HS-5 (cell line): ENCODE measurements at regions not wholly inside any gene's neighbourhood (a gene's known extent, or its start where the extent isn't known, plus 50 kb on each side); places are given as distances from the start of the nearest gene placed in this dataset.
"Not testable (repeated sequence)": the region's sequence is repeated elsewhere in the genome, so short reads cannot be mapped to it uniquely, and the experiment has no call there.

Experiments
- DNase-seq: peaks from one replicate; pipeline ENCODE4 v3.0.0-alpha.2; 2012; ENCODE audit warnings: low read depth

- no peak for DNase-seq
Observed at GRCh38 chr13:50419331-50419865, 404.2 kb downstream of the KCNRG start.

- no peak for DNase-seq
Observed at GRCh38 chr13:50419896-50420295, 404.7 kb downstream of the KCNRG start.

- no peak for DNase-seq
Observed at GRCh38 chr13:50420718-50421472, 405.7 kb downstream of the KCNRG start.

GRCh38 chr13:50421473-50422130 is 406.4 kb downstream of the KCNRG start:
- DNase-seq: no peak

GRCh38 chr13:50422181-50423148 is 407.2 kb downstream of the KCNRG start:
- no peak for DNase-seq

GRCh38 chr13:50424993-50425392 is 409.7 kb downstream of the KCNRG start:
- no peak for DNase-seq

GRCh38 chr13:50425772-50426171 is 410.5 kb downstream of the KCNRG start:
- no peak for DNase-seq

- DNase-seq: no peak
Observed at GRCh38 chr13:50426927-50427326, 411.7 kb downstream of the KCNRG start.

- not testable (repeated sequence) for DNase-seq
Observed at GRCh38 chr13:50427511-50427910, 412.3 kb downstream of the KCNRG start.

- no peak for DNase-seq
Observed at GRCh38 chr13:50428183-50428877, 413.1 kb downstream of the KCNRG start.

- DNase-seq: no peak
Observed at GRCh38 chr13:50435011-50435410, 408.5 kb downstream of the DLEU7 start.

- no peak for DNase-seq
Observed at GRCh38 chr13:50437252-50437651, 406.2 kb downstream of the DLEU7 start.

- DNase-seq: no peak
Observed at GRCh38 chr13:50438351-50438750, 405.1 kb downstream of the DLEU7 start.

- no peak for DNase-seq
Observed at GRCh38 chr13:50441130-50441529, 402.4 kb downstream of the DLEU7 start.

- no peak for DNase-seq
Observed at GRCh38 chr13:50444726-50445125, 398.8 kb downstream of the DLEU7 start.

GRCh38 chr13:50446611-50447010 is 396.9 kb downstream of the DLEU7 start:
- DNase-seq: no peak

GRCh38 chr13:50448535-50448998 is 394.9 kb downstream of the DLEU7 start:
- no peak for DNase-seq

- no peak for DNase-seq
Observed at GRCh38 chr13:50449465-50449864, 394.0 kb downstream of the DLEU7 start.

GRCh38 chr13:50450279-50450678 is 393.2 kb downstream of the DLEU7 start:
- no peak for DNase-seq

GRCh38 chr13:50451609-50452008 is 391.9 kb downstream of the DLEU7 start:
- no peak for DNase-seq

- DNase-seq: no peak
Observed at GRCh38 chr13:50452028-50452427, 391.5 kb downstream of the DLEU7 start.
